ENCODE measurements at regions not wholly inside any gene's neighbourhood (a gene's known extent, or its start where the extent isn't known, plus 50 kb on each side); places are given as distances from the start of the nearest gene placed in this dataset.

DNA sequence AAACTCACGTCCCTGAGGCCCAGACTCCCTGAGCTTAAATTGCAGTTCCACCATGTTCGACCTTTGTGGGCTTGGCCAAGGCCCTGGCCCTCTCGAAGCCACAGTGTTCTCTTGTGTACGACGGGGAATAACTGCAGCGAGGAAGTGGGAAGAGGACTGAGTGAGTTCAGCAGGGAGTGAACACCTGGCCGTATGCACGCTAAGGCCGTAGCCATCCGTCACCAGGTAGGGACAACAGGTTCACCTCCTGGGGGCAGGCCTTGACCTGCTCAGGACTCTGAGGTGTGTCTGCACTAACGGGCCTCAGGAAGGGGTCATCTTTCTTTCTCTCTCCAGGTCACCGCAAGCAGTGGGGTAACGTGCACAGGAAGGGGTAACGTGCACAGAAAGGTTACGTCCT lies 67.2 kb upstream of the CTBP2 start:
- POLR2A ChIA-PET, result no interaction called here
- BruUV-seq (replicated peaks), result no TSS peak
- no peak for DNase-seq

DNA sequence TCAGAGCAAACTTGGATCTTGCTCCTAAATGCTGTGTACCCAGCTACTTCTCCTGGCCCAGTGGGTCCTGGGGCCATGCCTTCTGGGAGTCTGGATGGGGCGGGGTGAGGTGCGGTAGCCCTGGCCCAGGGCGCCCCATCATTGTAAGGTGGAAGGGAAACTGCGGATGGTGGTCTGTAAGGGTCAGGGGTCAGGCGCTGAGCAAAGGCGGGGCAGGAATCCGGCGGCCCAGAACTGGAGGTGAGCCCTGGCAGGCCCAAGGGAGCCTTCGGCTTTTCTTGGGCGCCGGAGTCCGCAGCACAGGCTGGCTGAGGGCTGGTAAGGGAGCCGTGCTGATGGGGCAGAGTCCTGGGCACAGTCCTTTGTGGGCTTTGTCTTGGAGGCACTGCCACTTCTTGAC lies 66.5 kb upstream of the CTBP2 start:
- Histone ChIP-seq H3K4me3 (ENCODE audit: low read depth, low read length) (no peak overlapping the region), H3K27me3 (replicated peaks; ENCODE audit: control insufficient read depth, insufficient read depth, low read length) (no peaks in the 10 kb centered on the region), H3K36me3 (ENCODE audit: control insufficient read depth, insufficient read depth, low read length) (no peaks in the 10 kb centered on the region), H3K4me1 (peaks cover 10% of the 10 kb centered on the region; the same call in 1 of the 2 replicates), H3K9me3 (no peaks in the 10 kb centered on the region)
- ChIA-PET CTCF (no interaction called here), POLR2A (no interaction called here)
- TF ChIP-seq, protein P1, sequence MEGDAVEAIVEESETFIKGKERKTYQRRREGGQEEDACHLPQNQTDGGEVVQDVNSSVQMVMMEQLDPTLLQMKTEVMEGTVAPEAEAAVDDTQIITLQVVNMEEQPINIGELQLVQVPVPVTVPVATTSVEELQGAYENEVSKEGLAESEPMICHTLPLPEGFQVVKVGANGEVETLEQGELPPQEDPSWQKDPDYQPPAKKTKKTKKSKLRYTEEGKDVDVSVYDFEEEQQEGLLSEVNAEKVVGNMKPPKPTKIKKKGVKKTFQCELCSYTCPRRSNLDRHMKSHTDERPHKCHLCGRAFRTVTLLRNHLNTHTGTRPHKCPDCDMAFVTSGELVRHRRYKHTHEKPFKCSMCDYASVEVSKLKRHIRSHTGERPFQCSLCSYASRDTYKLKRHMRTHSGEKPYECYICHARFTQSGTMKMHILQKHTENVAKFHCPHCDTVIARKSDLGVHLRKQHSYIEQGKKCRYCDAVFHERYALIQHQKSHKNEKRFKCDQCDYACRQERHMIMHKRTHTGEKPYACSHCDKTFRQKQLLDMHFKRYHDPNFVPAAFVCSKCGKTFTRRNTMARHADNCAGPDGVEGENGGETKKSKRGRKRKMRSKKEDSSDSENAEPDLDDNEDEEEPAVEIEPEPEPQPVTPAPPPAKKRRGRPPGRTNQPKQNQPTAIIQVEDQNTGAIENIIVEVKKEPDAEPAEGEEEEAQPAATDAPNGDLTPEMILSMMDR (IDR thresholded peaks at IDR 0.05; ENCODE audit: insufficient read depth in 1 of 2, low read depth in 1 of 2, low read length in 1 of 2, severe bottlenecking in 1 of 2, unreplicated experiment in 1 of 2), result no peak
- H3K4me3 Mint-ChIP-seq (ENCODE audit: unreplicated experiment), result no peak overlapping the region
- intact Hi-C loops (cut with micrococcal nuclease; ENCODE audit: unreplicated experiment), result no loop called here
- no TSS peak for BruUV-seq (replicated peaks)
- no peaks in the 10 kb centered on the region for H3K36me3 Mint-ChIP-seq (ENCODE audit: insufficient read depth, unreplicated experiment)
- no peak for DNase-seq
- H3K9me3 Mint-ChIP-seq (ENCODE audit: unreplicated experiment), result no peaks in the 10 kb centered on the region
- H3K27me3 Mint-ChIP-seq (ENCODE audit: insufficient read depth, unreplicated experiment), result no peaks in the 10 kb centered on the region
- no peaks in the 10 kb centered on the region for H3K4me1 Mint-ChIP-seq (ENCODE audit: low read depth, unreplicated experiment)
- no peak overlapping the region for H3K27ac Mint-ChIP-seq (ENCODE audit: unreplicated experiment)

More for the DNA sequence above, 67.2 kb upstream of the CTBP2 start:
- Histone ChIP-seq H3K9me3 (no peaks in the 10 kb centered on the region), H3K27me3 (replicated peaks; ENCODE audit: control insufficient read depth, insufficient read depth, low read length) (no peaks in the 10 kb centered on the region), H3K4me1 (peaks cover 11% of the 10 kb centered on the region; the same call in 1 of the 2 replicates), H3K4me3 (ENCODE audit: low read depth, low read length) (no peak overlapping the region), H3K36me3 (ENCODE audit: control insufficient read depth, insufficient read depth, low read length) (no peaks in the 10 kb centered on the region)
- Mint-ChIP-seq H3K27me3 (ENCODE audit: insufficient read depth, unreplicated experiment) (no peaks in the 10 kb centered on the region), H3K4me3 (ENCODE audit: unreplicated experiment) (no peak overlapping the region), H3K36me3 (ENCODE audit: insufficient read depth, unreplicated experiment) (no peaks in the 10 kb centered on the region), H3K9me3 (ENCODE audit: unreplicated experiment) (no peaks in the 10 kb centered on the region), H3K4me1 (ENCODE audit: low read depth, unreplicated experiment) (no peaks in the 10 kb centered on the region), H3K27ac (ENCODE audit: unreplicated experiment) (no peak overlapping the region)
- TF ChIP-seq, protein P1 (IDR thresholded peaks at IDR 0.05; ENCODE audit: insufficient read depth in 1 of 2, low read depth in 1 of 2, low read length in 1 of 2, severe bottlenecking in 1 of 2, unreplicated experiment in 1 of 2), result no peak
- CTCF ChIA-PET, result no interaction called here
- intact Hi-C loops (cut with micrococcal nuclease; ENCODE audit: unreplicated experiment), result no loop called here

DNA sequence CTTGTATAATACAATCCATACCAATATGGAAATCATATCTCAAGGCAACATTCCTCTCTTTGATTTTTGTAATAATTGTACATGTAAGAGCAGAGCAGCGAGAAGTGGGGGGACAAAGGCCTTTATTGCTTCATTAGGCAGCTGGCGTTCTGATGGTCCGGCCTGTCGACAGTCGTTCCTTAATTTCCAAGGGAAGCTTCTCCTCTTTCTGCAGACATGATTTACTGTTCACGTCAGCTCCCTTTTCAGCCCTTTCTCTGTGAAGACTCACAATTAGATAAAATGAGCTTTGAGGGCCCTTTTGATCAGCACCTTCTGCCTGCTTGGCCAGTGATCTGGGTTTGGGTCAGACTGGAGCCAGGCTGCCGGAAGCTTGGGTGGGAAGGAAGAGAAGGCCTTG lies 65.6 kb upstream of the CTBP2 start:
- H3K27me3 ChIP-seq (replicated peaks; ENCODE audit: control insufficient read depth, insufficient read depth, low read length), result no peaks in the 10 kb centered on the region
- no peak overlapping the region for H3K4me3 Mint-ChIP-seq (ENCODE audit: unreplicated experiment)
- TF ChIP-seq, protein P1 (IDR thresholded peaks at IDR 0.05; ENCODE audit: insufficient read depth in 1 of 2, low read depth in 1 of 2, low read length in 1 of 2, severe bottlenecking in 1 of 2, unreplicated experiment in 1 of 2), result no peak
- H3K9me3 ChIP-seq, result no peaks in the 10 kb centered on the region
- H3K4me1 ChIP-seq, result peaks cover 2% of the 10 kb centered on the region; the same call in 1 of the 2 replicates
- no peak for DNase-seq
- no peak overlapping the region for H3K27ac Mint-ChIP-seq (ENCODE audit: unreplicated experiment)
- no peaks in the 10 kb centered on the region for H3K4me1 Mint-ChIP-seq (ENCODE audit: low read depth, unreplicated experiment)
- BruUV-seq (replicated peaks), result no TSS peak
- intact Hi-C loops (cut with micrococcal nuclease; ENCODE audit: unreplicated experiment), result no loop called here
- ChIA-PET POLR2A (no interaction called here), CTCF (no interaction called here)
- no peaks in the 10 kb centered on the region for H3K9me3 Mint-ChIP-seq (ENCODE audit: unreplicated experiment)
- no peaks in the 10 kb centered on the region for H3K36me3 Mint-ChIP-seq (ENCODE audit: insufficient read depth, unreplicated experiment)
- no peak overlapping the region for H3K4me3 ChIP-seq (ENCODE audit: low read depth, low read length)
- H3K36me3 ChIP-seq (ENCODE audit: control insufficient read depth, insufficient read depth, low read length), result no peaks in the 10 kb centered on the region
- no peaks in the 10 kb centered on the region for H3K27me3 Mint-ChIP-seq (ENCODE audit: insufficient read depth, unreplicated experiment)
